ENCODE measurements at regions not wholly inside any gene's neighbourhood (a gene's known extent, or its start where the extent isn't known, plus 50 kb on each side); places are given as distances from the start of the nearest gene placed in this dataset.

DNA sequence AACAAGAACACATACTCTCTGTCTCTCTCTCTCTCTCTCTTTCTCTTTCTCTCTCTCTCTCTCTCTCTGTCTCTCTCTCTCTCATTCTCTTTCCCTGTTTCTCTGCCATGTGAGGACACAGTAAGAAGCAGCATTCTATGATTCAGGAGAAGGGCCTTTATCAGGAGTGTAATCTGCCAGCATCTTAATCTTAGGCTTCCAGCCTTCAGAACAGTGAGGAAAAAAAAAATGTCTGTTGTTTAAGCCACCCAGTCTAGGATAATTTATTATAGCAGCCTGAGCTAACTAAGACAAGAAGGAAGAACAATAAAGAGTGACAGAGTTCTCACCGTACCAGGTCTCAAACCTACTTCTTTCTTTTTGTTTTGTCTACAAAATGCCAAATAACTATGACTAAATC, 399.4 kb downstream of the SOCS6 start:
- H3K4me3 ChIP-seq (ENCODE audit: low read depth, low read length): no peak overlapping the region
- no peak for DNase-seq (ENCODE audit: low read depth)
- no peak for TF ChIP-seq CTCF (IDR thresholded peaks at IDR 0.05; ENCODE audit: control insufficient read depth, extremely low read depth, insufficient read depth)

- TF ChIP-seq CTCF (IDR thresholded peaks at IDR 0.05; ENCODE audit: control insufficient read depth, extremely low read depth, insufficient read depth): no peak
- no peak for DNase-seq (ENCODE audit: low read depth)
- H3K4me3 ChIP-seq (ENCODE audit: low read depth, low read length): no peak overlapping the region
Observed at GRCh38 chr18:70684821-70685220, 396.0 kb downstream of the SOCS6 start.

DNA sequence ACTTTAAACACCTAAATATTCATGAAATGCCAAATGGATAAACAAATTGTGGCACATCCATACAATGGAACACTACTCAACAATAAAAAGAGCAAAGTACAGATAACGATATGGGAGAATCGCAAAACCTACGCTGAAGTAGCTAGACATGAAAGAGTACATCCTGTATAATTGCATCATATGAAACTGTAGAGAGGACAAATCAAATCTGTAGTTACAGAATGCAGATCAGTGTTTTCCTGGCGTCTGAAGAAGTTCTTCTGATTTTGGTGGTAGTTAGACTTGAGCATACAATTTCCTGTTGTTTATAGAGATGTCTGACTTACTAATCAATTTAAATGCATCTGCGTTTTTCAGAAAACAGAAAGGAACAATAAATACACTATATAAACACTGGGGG, 394.4 kb downstream of the SOCS6 start:
- no peak for TF ChIP-seq CTCF (IDR thresholded peaks at IDR 0.05; ENCODE audit: control insufficient read depth, extremely low read depth, insufficient read depth)
- no peak overlapping the region for H3K4me3 ChIP-seq (ENCODE audit: low read depth, low read length)
- DNase-seq (ENCODE audit: low read depth): no peak

GRCh38 chr18:70674896-70675295, 386.1 kb downstream of the SOCS6 start:
- DNase-seq (ENCODE audit: low read depth): no peak

GRCh38 chr18:70673831-70674230, 385.0 kb downstream of the SOCS6 start:
- no peak for DNase-seq (ENCODE audit: low read depth)
- no peak overlapping the region for H3K4me3 ChIP-seq (ENCODE audit: low read depth, low read length)
- TF ChIP-seq CTCF (IDR thresholded peaks at IDR 0.05; ENCODE audit: control insufficient read depth, extremely low read depth, insufficient read depth): no peak

More at GRCh38 chr18:70674896-70675295, 386.1 kb downstream of the SOCS6 start:
- no peak for TF ChIP-seq CTCF (IDR thresholded peaks at IDR 0.05; ENCODE audit: control insufficient read depth, extremely low read depth, insufficient read depth)
- no peak overlapping the region for H3K4me3 ChIP-seq (ENCODE audit: low read depth, low read length)

- no peak overlapping the region for H3K4me3 ChIP-seq (ENCODE audit: low read depth, low read length)
- no peak for TF ChIP-seq CTCF (IDR thresholded peaks at IDR 0.05; ENCODE audit: control insufficient read depth, extremely low read depth, insufficient read depth)
- DNase-seq (ENCODE audit: low read depth): no peak
Observed at GRCh38 chr18:70672581-70672980, 383.7 kb downstream of the SOCS6 start.

GRCh38 chr18:70671889-70672565, 383.2 kb downstream of the SOCS6 start:
- H3K4me3 ChIP-seq (ENCODE audit: low read depth, low read length): no peak overlapping the region
- no peak for DNase-seq (ENCODE audit: low read depth)
- no peak for TF ChIP-seq CTCF (IDR thresholded peaks at IDR 0.05; ENCODE audit: control insufficient read depth, extremely low read depth, insufficient read depth)
